ENCODE measurements at regions not wholly inside any gene's neighbourhood (a gene's known extent, or its start where the extent isn't known, plus 50 kb on each side); places are given as distances from the start of the nearest gene placed in this dataset.

DNA sequence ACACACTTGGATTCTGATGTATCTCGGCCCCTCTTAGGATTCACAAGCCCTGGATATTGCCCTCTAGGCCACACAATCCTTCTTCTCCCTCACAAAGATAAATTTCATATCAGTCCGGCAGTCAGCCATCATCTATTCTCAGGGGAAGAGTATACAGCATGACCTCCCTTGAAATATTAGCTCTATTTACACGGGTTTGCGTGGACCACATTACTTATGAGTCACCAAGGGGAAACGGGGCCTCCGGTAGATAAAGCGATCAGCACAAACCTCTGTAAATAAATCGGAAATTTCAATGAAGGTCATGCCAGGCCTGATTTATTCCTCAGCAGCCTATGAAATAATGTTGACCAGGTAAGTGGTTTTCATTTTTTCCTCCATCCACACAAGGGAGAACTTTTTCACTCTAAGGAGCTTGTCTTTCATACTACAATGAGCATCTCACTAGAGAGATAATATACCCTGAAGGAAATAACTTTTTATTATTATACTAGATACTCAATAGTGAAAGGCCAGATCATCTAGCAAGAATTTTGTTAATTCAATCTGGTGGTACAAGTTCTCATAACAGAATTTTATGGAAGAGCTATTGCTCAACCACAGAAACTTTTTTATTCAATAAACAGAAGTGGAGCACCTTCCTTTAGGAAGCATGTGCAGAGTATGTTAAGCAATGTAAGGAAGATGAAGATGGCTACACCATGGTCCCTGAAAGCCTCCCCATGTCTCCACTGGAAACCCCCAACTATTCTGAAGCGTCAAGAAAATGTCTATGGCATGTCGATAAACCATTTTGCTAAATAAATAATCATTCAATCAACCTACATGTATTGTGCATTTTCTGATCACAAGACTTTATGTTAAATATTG is 125.2 kb upstream of the PIK3C3 start:
- FAIRE-seq: no peak
- peak; percentile 18 for DNase-seq (ENCODE audit: low spot score)

DNA sequence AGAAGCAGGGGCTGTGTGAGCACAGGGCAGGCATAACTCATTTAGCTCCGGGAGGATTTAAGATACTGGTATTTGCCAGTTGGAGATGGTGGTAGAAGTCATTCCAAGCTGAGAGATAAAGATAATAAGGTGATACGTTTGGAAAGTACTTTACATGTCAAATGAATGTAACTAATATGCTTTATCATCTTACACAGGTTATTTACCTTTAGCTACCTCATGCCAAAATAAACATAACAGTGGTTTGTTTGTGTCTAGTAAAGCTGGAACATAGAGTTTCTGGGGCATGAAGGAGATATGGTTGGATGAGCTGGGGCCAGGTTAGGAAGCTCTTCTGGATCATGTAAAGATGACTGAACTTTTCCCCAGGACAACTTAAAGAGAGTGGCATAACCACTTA is 126.9 kb upstream of the PIK3C3 start:
- no peak for FAIRE-seq
- no peak for DNase-seq (ENCODE audit: low spot score)

DNA sequence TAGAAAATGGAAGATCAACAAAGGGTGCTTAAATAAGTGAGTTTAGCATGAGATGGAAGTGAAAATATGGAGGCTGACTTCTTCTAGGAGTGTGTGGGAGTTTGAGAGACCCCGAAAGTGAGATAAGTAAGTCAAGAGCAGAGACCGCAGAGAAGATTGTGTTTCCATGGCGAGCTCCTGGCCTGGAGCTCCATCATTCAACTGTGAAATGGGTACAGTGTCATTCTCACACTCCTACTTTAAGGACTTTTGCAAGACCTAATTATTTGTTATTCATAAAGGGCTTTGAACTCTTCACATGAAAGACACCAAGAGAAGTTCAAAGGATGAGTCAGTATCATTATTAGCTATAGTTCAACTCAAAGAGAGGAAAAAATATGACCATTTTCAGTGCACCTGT is 134.2 kb upstream of the PIK3C3 start:
- DNase-seq (ENCODE audit: low spot score): no peak
- FAIRE-seq: no peak

DNA sequence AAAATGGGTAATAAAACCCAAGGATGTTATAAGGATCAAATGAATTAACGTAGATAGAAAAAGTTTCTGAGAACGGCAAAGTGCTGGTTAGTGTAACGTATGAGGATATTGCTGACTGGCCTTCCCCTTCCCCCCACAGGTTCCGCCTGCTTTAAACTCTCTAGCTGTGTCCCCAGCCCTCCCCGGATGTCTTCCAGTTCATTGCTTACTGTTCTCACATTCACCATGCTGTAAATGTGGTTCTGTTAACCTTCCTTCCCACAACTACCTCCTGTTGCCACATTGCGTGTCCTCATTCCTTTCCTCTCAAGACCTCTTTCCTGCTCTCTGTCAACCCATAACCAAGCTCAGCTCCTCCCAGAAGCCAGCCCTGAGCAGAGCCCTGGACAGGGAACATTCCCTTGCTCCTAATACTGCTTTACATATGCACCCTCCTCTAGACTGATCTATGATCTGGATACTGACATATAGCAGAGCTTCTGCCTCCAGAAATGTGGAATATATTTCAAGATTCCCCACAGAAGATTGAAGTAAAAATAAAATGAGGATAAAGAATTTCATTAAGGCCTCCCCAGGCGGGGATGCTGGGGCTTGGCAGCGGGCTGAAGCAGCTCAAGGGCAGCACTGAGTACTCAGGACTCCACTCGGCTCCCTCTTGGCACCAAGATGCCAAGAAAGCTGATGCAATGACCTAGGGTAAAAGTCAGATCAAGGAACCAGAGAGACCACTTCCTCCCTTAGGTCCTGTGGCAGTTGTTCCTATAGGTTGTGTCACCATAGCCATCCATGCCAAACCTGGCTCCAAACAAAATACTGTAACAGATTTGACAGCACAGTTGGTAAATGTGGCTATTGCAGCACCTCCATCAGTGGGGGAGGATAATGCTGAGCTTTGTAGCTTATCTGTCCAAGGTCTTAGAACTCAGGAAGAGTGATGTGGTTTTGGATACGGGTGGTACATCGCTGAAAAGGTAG is 136.4 kb upstream of the PIK3C3 start:
- no peak for FAIRE-seq

DNA sequence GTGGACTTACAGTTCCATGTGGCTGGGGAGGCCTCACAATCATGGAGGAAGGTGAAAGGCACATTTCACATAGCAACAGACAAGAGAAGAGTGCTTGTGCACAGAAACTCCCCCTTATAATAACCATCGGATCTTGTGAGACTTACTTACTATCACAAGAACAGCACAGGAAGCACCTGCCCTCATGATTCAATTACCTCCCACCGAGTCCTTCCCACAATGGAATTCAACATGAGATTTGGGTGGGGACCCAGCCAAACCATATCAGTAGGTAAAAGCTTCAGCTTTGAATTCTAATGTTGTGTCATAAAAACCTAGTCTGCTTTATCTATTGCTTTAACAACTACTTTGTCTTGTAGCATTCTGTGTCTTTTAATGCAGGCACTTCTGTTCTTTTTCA is 140.4 kb upstream of the PIK3C3 start:
- DNase-seq (ENCODE audit: low spot score) (no peak), FAIRE-seq (no peak)

More for the DNA sequence above, 136.4 kb upstream of the PIK3C3 start:
- DNase-seq (ENCODE audit: low spot score): no peak

DNA sequence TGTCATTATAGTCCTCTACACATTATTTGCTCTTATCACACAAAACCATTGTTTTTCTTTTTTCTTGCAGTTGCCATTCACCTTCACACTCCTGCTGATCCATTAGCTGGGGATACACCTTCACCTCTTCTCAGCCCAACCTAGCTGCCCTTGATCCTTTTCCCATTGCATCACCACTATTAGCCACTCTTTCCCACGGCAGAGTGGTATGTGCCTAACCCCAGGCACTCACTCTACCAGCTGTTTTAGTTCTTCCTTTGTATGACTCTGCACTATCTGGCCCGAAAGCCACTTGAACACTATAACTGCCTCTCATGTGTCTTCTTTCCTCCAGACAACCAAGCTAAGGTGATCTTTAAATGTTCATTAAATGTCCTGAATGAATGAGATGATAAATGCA is 145.4 kb upstream of the PIK3C3 start:
- no peak for FAIRE-seq

DNA sequence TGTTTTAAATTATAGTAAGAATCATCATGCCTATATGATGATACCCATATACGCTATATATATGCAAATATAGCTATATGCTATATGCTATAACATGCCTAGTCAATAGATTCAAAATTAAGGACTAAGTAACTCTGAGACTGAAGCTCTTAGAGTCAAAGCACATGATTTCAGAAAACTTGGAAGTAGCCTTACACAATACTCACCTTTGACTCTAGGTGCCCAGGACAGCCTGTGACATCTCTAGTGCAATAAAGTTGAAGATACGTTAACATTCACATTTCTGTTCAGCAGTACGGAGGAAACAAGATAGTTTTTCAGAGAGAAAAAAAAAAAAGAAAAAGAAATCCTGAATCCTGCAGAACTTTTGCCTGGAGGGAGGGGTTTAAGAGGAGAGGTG is 149.7 kb upstream of the PIK3C3 start:
- DNase-seq (ENCODE audit: low spot score): no peak
- FAIRE-seq: no peak

More for the DNA sequence above, 145.4 kb upstream of the PIK3C3 start:
- no peak for DNase-seq (ENCODE audit: low spot score)

DNA sequence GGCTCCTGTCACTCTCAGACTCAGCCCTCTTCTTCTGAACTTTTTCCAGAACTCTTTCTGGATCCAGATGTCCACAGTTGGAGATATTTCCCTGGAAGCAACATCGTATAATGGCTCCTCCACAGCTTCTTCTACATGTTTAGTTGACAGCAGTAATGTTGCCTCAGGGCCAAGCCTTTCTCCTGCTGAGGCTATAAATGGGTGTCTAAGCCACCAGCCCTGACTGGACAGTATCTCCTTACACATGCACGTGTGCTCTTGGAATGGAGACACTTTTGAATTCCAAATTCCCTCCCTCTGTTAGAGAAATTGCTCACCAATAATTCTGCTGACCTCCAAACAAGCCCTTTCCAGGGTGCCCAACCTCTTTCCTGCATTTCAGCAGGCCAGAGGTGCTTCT is 156.2 kb upstream of the PIK3C3 start:
- DNase-seq (ENCODE audit: low spot score) (no peak), FAIRE-seq (no peak)

DNA sequence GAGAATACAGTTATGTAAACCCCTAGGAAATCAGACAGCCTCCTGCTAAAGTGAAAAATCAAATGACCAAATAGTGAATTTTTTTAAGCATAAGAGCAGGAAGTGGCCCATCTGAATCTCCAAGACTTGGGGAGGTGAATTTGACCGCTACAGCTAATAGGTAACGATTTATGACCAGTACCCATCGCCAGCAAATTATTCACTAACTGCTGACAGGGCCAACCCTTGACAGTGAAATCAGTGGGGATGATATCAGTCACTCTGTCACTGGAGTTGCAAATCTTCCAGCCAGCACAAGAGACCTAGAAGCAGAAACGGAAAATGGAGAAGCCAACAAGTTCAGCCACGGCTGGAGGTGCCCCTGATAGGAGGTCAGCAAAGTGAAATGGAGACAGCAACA is 164.3 kb upstream of the PIK3C3 start:
- DNase-seq (ENCODE audit: low spot score) (no peak), FAIRE-seq (no peak)

DNA sequence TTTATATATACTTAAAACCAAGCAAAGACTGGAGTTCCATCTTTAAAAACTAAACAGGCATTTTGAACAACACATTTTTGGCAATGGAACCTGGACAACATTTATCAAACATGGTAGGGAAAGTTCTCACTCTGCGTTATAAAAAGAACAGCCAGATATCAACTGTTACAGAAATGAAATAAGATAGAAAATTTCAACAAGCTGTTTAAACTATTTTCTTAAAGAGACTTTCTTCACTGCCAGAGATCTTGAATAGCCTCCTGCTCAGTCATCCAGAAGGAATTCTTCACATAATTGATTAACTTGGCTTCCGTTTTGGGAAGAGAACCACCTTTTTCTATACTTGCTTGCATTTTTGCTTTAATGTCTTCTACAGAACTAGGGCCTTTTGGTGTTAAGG is 166.0 kb upstream of the PIK3C3 start:
- DNase-seq (ENCODE audit: low spot score) (no peak), FAIRE-seq (no peak)

DNA sequence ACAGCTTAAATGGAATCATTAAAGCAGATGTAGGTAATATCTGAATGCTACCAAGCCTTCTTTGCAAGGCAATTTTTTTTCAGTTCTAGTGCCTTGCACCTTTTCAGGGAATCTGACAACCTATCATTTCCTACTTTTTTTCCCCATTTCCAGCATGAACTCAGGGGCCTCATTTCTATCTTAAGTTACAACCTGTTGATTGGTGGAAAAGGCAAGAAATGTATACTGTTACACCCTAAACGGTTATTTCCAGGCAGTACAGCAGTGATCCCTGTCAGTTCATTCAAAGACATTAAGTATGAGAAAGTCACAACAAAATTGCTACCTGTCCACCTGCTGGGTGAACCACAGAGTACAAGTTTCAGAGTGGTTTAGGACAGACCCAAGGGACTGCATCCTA is 171.2 kb upstream of the PIK3C3 start:
- DNase-seq (ENCODE audit: low spot score) (no peak), FAIRE-seq (no peak)

DNA sequence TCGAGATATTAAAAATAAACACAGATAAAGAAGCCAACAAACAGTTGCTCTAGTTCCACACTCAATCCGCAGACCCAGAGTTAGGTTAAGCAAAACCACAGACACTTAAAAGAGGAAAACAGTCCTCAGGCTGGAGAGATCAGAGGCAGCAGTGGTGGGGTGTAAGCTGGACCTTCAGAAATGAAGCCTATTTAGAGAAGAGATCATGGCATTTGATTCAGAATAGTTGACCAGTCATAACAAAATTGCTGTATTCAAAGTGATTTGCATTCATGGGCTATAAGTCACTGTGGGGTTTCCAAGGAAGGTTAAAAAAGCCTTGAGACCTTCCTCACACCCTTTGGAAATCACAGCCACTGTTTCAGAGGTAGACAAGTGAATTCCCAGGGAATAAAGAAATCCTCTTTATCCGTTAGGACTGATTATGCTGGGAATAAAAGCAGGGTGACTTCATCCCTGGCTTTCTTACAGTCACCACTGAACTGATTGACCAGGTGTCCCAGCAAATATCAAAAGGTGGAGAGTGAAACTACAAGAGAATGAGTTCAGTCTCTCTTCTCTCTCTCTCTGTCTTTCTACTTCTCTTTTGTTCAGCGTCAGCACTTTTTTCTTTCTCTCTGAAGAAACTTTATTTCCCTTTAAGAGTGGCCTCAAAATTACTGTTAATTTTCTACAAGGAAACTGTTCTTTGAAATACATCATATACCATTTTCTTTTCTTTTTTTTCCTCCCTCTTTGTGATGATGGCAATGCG is 171.8 kb upstream of the PIK3C3 start:
- no peak for FAIRE-seq
- no peak for DNase-seq (ENCODE audit: low spot score)

DNA sequence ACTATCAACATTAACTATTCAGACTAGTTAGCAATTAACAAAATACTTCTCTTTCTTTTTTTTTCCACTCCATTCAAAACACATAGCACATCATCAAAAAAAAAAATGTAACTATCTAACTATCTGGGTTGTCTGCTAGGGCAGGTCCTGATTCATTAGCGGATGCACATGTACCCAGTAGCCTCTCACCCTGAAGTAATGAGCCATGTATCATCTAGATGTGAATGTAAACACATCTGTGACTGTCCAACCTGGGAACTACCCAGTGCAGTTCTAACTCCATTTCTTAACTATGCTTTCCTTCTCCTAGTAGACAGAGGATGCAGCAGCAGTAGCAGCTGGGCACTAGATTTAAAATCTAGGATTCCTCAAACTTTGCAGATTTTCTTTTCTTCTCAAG is 183.1 kb upstream of the PIK3C3 start:
- FAIRE-seq: no peak

DNA sequence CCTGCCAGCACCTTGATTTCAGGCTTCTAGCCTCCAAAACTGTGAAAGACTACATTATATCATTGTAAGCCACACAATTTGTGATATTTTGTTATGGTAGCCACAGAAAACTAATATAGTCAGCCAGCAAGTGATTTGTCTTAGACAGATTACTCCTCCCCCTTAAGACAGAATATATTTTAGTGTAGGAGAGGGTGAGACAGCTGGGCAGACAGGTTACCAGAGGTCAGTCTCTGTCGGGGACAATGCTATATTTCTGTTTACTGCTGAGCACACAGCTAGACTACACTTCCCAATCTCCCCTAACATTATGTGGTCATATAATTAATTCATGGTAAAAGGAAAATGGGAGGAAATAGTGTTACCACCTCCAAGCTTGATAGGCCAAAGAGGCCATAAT is 185.8 kb upstream of the PIK3C3 start:
- FAIRE-seq (no peak), DNase-seq (ENCODE audit: low spot score) (no peak)

More for the DNA sequence above, 183.1 kb upstream of the PIK3C3 start:
- DNase-seq (ENCODE audit: low spot score): no peak

DNA sequence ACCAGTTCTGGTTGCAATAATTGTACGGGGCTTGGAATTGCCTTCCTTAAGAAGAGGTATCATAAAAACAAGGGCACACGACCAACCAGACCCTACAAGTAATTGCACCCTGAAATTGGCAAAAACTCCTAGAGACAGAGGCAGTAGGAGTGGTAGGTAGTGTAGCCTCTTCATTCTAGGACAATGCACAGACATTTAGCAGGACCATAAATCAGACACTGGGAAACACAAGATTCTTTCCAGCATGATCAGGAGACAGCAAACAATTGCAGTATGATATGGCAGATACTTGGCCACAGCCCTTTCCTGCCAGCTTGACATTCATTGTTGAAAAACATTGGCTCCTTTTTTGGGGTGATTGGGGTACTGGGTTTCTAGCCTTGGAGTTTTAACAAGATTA is 186.6 kb upstream of the PIK3C3 start:
- FAIRE-seq: no peak
- no peak for DNase-seq (ENCODE audit: low spot score)

DNA sequence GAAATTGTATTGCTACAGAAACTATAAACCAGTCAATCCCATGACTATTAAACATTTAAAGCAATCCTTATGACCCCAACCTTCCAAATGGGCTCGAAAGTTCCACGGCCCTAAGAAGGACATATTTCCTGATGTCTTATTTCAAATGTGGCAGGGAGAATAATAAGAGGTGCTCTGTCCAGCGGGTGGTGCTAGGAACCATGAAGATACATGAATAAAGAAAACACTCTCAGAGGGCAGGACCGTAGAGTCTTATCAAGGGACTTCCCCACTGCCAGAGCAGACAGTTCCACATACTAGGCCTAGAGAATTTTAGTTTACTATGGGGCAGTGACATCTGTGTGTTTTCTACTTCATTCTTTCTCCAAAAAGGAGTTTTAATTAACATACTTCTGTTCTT is 187.1 kb upstream of the PIK3C3 start:
- FAIRE-seq (no peak), DNase-seq (ENCODE audit: low spot score) (no peak)

DNA sequence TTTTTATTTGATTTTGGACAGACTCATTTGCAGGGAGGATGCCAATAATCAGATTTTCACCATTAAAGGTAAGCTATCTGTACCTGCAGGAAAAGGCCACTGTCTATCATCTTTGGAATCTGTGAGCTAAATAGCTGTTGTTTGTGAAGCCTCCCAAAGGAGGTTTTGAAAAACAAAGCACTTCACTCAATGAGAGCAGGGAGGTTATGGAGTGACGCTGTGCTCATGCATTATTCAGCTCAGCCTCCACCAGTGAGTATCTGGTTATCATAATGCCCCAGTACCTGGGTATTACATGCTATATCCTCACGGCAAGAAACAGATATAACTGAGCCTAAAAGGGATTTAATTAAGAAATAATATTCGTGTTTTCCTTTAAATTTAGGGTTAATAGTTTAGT is 189.6 kb upstream of the PIK3C3 start:
- DNase-seq (ENCODE audit: low spot score) (no peak), FAIRE-seq (no peak)

DNA sequence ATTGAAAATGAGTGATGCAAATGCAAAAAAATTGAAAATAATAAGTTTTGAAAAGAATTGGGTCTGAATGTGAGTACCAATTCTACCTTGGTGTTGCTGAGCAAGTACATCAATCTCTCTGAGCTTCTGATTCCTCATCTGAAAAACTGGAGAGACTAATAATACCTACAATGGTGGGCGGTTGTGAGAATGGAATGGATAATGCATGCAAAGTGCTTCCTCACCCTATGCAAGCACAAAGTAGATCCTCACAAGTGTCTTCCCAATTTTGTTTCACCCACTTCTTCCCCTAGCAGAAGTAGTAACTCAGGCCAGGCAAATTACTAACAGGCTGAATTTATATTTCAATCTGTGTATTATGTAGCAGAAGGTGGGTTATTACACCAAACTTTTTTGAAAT is 191.7 kb upstream of the PIK3C3 start:
- no peak for DNase-seq (ENCODE audit: low spot score)
- FAIRE-seq: no peak

DNA sequence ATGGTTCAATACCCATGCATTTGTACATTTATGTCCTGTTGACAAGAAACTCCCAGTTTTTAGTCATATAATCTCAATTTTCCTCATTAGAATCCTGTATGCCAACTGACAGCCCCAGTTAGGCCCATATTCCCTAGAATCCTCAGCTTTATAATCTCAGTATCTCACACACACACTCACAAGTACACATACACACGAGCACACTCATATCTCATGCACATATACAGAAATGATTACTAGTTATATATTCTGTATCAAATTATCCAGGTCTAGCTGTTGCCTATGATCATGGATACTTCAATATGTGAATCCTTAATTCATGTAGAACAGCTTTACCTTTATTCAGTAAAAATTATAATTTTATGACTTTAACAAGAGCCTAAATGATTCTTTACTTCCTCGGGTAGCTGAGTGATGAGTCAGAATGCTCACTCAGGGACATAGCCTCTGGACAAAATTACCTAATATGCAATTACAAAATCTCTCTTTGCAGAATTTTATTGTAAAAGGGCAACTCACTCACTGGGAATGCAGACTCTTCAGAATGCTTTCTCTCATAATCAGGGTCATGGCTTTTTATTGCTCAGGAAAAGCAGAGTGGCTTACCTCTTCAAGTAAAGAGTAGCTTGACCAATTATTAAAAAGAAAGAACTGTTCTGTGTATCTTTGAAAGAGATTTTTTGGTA is 193.6 kb upstream of the PIK3C3 start:
- peak; percentile 44 for DNase-seq (ENCODE audit: low spot score)
- FAIRE-seq: no peak

DNA sequence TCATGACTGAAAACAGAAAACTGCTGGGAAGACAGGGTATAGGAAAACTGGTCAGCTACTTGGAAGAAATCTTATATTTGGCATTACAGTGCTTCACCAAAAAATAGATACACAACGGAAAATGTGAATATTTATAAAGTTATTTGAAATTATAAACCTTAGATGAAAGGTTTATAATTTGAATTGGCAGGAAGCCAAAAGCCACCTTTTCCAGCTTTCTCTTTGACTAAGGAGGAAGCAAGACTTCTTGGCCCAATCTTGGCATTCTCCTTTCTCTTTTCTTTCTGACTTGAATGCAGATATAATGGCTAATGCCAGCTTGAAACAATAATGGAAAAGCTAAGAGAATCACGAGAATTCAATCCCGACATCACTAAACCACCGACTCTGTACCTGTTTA is 196.5 kb upstream of the PIK3C3 start:
- DNase-seq (ENCODE audit: low spot score) (no peak), FAIRE-seq (no peak)

DNA sequence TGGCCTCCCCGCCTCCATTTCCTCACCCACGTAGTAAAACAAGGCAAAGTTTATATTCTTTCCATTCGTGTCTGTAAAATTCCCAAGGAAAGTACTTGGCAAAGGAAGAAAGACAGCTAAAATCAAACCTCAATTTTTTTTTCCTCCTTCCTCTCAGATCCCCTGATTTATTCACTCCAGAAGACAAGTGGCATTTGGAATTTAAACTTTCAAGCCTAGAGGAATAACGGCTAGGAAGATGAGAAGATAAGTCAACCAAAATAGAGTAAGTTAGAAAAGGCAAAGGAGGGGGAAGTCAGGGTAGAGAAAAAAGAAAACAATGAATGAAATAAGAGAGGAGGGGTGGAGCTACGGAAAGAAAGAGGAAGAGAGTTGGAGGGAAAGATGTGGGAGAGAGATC is 198.9 kb upstream of the PIK3C3 start:
- DNase-seq (ENCODE audit: low spot score): no peak
- FAIRE-seq: no peak
